CMK (cell line): ENCODE measurements at regions not wholly inside any gene's neighbourhood (a gene's known extent, or its start where the extent isn't known, plus 50 kb on each side); places are given as distances from the start of the nearest gene placed in this dataset.

Experiments
- DNase-seq: peaks from one replicate; pipeline ENCODE4 v3.0.0-alpha.2; 2010; ENCODE audit warnings: low read depth

- no peak for DNase-seq
Observed at GRCh38 chr20:19953606-19954005, 63.6 kb upstream of the NAA20 start.

- DNase-seq, result no peak
Observed at GRCh38 chr20:19956976-19957375, 60.2 kb upstream of the NAA20 start.

- DNase-seq, result no peak
Observed at GRCh38 chr20:19958219-19958618, 58.9 kb upstream of the NAA20 start.

- no peak for DNase-seq
Observed at GRCh38 chr20:19958928-19959327, 58.2 kb upstream of the NAA20 start.

DNA sequence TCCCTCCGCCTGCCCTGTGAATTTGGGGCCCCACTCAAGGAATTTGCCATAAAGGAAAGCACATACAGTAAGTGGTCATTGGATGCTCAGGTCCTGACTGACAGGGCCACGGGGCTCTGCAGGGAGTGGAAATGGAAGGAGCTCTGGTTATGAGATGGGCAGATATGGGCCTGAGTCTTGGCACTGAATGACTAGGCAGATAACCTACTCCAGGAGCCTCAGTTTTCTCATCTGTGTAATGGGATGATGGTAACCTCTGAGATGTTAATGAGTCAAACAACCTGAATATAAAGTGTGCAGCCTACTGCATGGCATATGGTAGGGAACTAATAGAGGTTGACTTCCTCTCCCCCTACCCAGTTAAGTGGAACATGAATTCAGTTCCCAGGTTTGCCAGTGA lies 56.4 kb upstream of the NAA20 start:
- no peak for DNase-seq

DNA sequence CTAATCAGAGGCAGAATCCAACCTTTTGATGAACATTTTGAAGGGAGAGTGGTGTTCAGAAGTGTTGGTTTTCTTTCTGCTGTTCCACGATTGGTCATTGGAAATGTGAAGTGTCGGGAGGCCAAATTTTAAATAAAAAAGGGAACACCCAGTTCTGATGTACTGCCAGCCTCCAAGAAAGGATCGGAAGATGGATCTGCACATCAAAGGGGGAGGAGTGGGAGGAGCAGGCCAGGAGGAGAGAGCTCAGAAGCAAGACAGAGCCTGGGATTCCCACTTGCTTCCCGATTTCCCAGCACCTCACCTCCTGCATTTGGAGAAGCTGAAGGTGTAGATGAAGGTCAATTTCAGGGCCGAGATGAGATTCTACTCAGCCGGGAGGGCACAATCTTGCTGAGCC lies 55.9 kb upstream of the NAA20 start:
- no peak for DNase-seq

DNA sequence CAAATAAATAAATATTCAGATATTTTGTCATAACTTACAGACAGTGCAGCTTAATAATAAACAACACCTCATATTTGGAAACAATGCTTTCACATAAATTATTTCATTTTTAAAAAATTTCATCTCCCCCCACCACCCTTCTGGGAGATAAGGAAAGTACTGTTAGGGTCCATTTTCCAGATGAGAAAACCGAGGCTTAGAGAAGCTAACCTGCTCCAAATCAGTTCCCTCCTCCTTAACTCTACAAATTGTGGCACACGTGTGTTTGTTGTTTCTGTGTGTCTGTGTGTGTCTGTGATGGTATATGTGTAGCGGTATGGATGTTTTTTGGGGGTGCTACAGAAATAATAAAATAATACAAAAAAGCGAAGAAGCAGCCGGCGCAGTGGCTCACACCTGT lies 54.2 kb upstream of the NAA20 start:
- DNase-seq, result no peak

DNA sequence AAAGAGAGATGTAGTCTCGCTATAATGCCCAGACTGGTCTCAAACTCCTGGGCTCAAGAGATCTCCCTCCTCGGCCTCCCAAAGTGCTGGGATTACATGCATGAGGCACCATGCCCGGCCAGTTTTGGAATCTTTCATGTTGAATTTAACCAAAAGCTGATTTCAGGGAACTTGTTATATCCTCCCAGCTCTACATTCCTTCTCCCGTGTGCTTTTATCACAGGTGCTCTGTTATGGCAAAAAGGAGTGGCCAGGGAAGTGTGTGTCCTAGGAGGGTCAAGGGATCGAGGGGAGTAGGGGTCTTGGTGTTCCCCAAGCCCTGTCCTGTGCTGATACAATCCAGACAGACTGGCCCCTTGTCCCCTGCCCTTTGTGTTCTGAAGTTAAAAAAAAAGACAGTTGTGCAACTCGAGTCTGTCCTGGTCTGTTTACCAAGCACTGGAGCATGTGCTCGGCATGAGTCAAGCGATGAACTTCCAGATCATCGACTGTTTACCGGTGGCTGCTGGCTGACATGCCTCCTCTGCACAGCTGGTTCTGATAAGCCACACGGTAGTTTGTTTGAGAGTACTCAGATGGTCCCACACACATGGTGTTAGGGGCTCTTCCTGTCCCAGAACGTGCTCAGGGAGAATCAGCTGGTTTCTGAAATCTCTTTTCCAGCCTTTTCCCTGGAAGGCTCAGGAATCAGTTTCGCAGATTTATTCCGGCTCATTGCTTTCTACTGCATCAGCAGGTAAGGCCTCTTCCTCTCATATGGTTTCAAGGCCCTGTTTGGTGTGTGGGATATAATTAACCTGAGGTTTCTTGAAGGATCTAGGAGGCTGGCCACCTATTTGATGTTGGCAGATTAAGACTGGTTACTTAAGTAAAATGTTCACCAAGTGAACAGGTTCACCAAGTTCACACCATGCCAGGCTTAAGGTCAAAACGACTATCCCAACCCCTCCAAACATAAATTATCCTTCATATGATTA lies 52.6 kb upstream of the NAA20 start:
- no peak for DNase-seq

- no peak for DNase-seq
Observed at GRCh38 chr20:19966840-19967239, 50.3 kb upstream of the NAA20 start.
